AG04450 (cell line): ENCODE measurements at regions not wholly inside any gene's neighbourhood (a gene's known extent, or its start where the extent isn't known, plus 50 kb on each side); places are given as distances from the start of the nearest gene placed in this dataset.

Experiments
- CTCF ChIA-PET: fragments of 300-600, 350-600 bp; formaldehyde crosslinking; extraction: SDS; loops from one replicate; lab custom pipeline; 2022; ENCODE audit warnings: antibody characterized with exemption, inconsistent platforms; lab: Charles Lee
- POLR2A ChIA-PET: fragments of 350-600 bp; formaldehyde crosslinking; extraction: SDS; loops from one replicate; lab custom pipeline; 2021; ENCODE audit warnings: antibody characterized with exemption, inconsistent platforms; lab: Yijun Ruan, JAX
- DNase-seq: peaks from one replicate; pipeline ENCODE4 v3.0.0-alpha.2; 2011; ENCODE audit warnings: low read depth, low spot score
- H3K27ac ChIP-seq: one replicate; pipeline ENCODE4 v1.5.1; 2012; ENCODE audit warnings: low read depth, low read length, control low read depth
- H3K27me3 ChIP-seq: one replicate; pipeline ENCODE4 v1.6.0; 2012; ENCODE audit warnings: low read length; ENCODE audit not compliant: control insufficient read depth, insufficient read depth
- H3K4me3 ChIP-seq: 2 replicates; pipeline ENCODE4 v1.5.1; 2011; ENCODE audit warnings: mild to moderate bottlenecking, low read depth, low read length, control low read depth
- H3K9me3 ChIP-seq: 2 replicates; pipeline ENCODE4 v1.5.1; 2012; ENCODE audit warnings: low read length; ENCODE audit not compliant: control insufficient read depth, insufficient read depth
- CTCF ChIP-seq: IDR thresholded peaks from 2 replicates; pipeline ENCODE4 v1.5.1; 2011; ENCODE audit warnings: low read depth, low read length, control low read depth, inconsistent platforms

GRCh38 chr18:60277855-60278480, 94.6 kb downstream of the MC4R start:
- Histone ChIP-seq H3K4me3 (no peak overlapping the region), H3K9me3 (no peaks in the 10 kb centered on the region), H3K27me3 (no peaks in the 10 kb centered on the region), H3K27ac (no peak overlapping the region)
- POLR2A ChIA-PET = no interaction called here
- no peak for TF ChIP-seq CTCF
- DNase-seq = peak; percentile 11
- CTCF ChIA-PET = no interaction called here

GRCh38 chr18:60267391-60268058, 105.0 kb downstream of the MC4R start:
- TF ChIP-seq CTCF = no peak

GRCh38 chr18:60266558-60266957, 106.0 kb downstream of the MC4R start:
- no peak overlapping the region for H3K27ac ChIP-seq
- no peaks in the 10 kb centered on the region for H3K27me3 ChIP-seq
- ChIA-PET CTCF (no interaction called here), POLR2A (no interaction called here)
- H3K9me3 ChIP-seq = no peaks in the 10 kb centered on the region
- DNase-seq = no peak
- no peak for TF ChIP-seq CTCF
- H3K4me3 ChIP-seq = no peak overlapping the region

More at GRCh38 chr18:60267391-60268058, 105.0 kb downstream of the MC4R start:
- Histone ChIP-seq H3K9me3 (no peaks in the 10 kb centered on the region), H3K27ac (no peak overlapping the region), H3K4me3 (no peak overlapping the region), H3K27me3 (no peaks in the 10 kb centered on the region)
- no peak for DNase-seq
- CTCF ChIA-PET = no interaction called here
- POLR2A ChIA-PET = no interaction called here

- no peak for TF ChIP-seq CTCF
- Histone ChIP-seq H3K4me3 (no peak overlapping the region), H3K27ac (no peak overlapping the region), H3K27me3 (no peaks in the 10 kb centered on the region), H3K9me3 (no peaks in the 10 kb centered on the region)
- ChIA-PET CTCF (interaction anchor here (0.6 kb wide), 1 partner anchor 23 kb away, joined by 3 read pairs; no protein-coding TSS in a partner anchor), POLR2A (no interaction called here)
- no peak for DNase-seq
These were observed 113.4 kb downstream of the MC4R start for GRCh38 chr18:60259052-60259681.

- Histone ChIP-seq H3K27me3 (no peaks in the 10 kb centered on the region), H3K9me3 (no peaks in the 10 kb centered on the region), H3K4me3 (no peak overlapping the region), H3K27ac (no peak overlapping the region)
- CTCF ChIA-PET = interaction anchor here (0.7 kb wide), 1 partner anchor 9 kb away, joined by 4 read pairs; no protein-coding TSS in a partner anchor
- POLR2A ChIA-PET = no interaction called here
- DNase-seq = no peak
- TF ChIP-seq CTCF = no peak
These were observed 123.2 kb downstream of the MC4R start for GRCh38 chr18:60249388-60249787.
